Neural cell (in vitro differentiated cells): ENCODE measurements at regions not wholly inside any gene's neighbourhood (a gene's known extent, or its start where the extent isn't known, plus 50 kb on each side); places are given as distances from the start of the nearest gene placed in this dataset.

Experiments
- CTCF ChIP-seq: fragments of 450-650 bp; IDR thresholded peaks from 2 replicates; pipeline ENCODE4 v1.5.1; 2014; ENCODE audit warnings: antibody characterized with exemption, mild to moderate bottlenecking, moderate library complexity; ENCODE audit not compliant: poor library complexity, severe bottlenecking
- EP300 ChIP-seq: fragments of 450-650 bp; conservative IDR thresholded peaks from 2 replicates; pipeline ENCODE4 v1.6.1; 2014; ENCODE audit warnings: antibody characterized with exemption, mild to moderate bottlenecking, moderate library complexity; ENCODE audit not compliant: poor library complexity, severe bottlenecking
- EZH2 ChIP-seq: fragments of 200-600, 300-800 bp; shearing (Covaris generic), sonication (generic); IDR thresholded peaks from 2 replicates; pipeline ENCODE4 v1.6.1; 2014; ENCODE audit warnings: antibody characterized with exemption, low read length, borderline replicate concordance, mild to moderate bottlenecking; ENCODE audit not compliant: insufficient read depth, poor library complexity, severe bottlenecking
- MXI1 ChIP-seq: fragments of 450-650 bp; conservative IDR thresholded peaks from 2 replicates; pipeline ENCODE4 v1.6.1; 2014; ENCODE audit warnings: antibody characterized with exemption, mild to moderate bottlenecking; ENCODE audit not compliant: poor library complexity, severe bottlenecking
- POLR2AphosphoS5 ChIP-seq: IDR thresholded peaks from 2 replicates; pipeline ENCODE4 v1.6.1; 2012
- REST ChIP-seq: IDR thresholded peaks from 2 replicates; pipeline ENCODE4 v1.6.1; 2012; ENCODE audit warnings: borderline replicate concordance
- SMC3 ChIP-seq: fragments of 450-650 bp; conservative IDR thresholded peaks from 2 replicates; pipeline ENCODE4 v1.6.1; 2014; ENCODE audit warnings: antibody characterized with exemption, mild to moderate bottlenecking, moderate library complexity; ENCODE audit not compliant: poor library complexity
- TAF1 ChIP-seq: IDR thresholded peaks from 2 replicates; pipeline ENCODE4 v1.6.1; 2012; ENCODE audit warnings: low read depth

- TF ChIP-seq CTCF: no peak
- no peak for TF ChIP-seq SMC3
- TF ChIP-seq EZH2: no peak
- TF ChIP-seq EP300: no peak
- no peak for TF ChIP-seq MXI1
- TF ChIP-seq REST: no peak
- no peak for TF ChIP-seq POLR2AphosphoS5
- no peak for TF ChIP-seq TAF1
These were observed 298.8 kb upstream of the MAF start for GRCh38 chr16:79899316-79899715.
